ELF-1 (cell line): ENCODE measurements at regions not wholly inside any gene's neighbourhood (a gene's known extent, or its start where the extent isn't known, plus 50 kb on each side); places are given as distances from the start of the nearest gene placed in this dataset.

Experiments used
- DNase-seq: peaks from one replicate; pipeline ENCODE4 v3.0.0-alpha.2; 2016; ENCODE audit warnings: low read depth, low spot score

DNA sequence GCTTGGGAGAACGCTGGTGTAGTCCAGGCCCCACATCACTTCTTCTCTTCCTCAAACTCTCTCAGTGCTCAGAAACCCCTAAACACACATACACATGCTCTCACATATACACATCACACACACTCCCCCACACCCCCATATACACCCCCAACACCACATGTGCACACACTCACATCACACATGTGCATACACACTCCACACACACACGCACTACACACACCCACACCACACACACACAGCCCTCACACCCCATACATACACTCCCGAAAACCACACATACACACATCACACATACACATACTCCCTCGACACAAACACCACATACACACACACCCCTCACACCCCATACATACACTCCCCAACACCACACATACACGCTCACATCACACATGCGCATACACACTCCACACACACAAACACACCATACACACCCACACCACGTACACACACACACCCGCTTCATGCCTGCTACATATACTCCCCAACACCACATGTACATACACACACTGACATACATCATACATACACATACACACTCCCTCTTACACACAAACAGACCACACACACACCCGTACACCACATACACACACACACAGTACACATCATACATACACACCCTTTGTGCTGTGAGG is 110.3 kb upstream of the TMEM170B start:
- no peak for DNase-seq

DNA sequence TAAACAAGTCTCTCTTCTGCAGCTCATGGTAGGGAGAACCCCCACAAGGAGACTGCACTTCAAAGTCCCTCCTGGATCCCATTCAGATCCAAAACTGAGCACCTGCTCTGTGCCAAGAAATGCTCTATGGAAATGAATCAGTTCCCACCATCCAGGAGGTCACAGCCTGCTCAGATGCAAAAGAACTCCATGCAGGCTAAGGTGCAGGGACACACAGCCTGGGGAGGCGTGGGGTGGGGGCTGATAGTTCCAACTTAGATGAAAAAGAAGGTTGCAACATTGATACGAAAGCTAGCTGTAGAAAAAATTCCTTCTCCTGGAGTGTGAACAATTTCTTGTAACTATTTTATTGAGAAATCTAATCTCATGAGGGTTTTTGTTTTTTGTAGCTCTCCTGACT is 111.0 kb upstream of the TMEM170B start:
- no peak for DNase-seq

DNA sequence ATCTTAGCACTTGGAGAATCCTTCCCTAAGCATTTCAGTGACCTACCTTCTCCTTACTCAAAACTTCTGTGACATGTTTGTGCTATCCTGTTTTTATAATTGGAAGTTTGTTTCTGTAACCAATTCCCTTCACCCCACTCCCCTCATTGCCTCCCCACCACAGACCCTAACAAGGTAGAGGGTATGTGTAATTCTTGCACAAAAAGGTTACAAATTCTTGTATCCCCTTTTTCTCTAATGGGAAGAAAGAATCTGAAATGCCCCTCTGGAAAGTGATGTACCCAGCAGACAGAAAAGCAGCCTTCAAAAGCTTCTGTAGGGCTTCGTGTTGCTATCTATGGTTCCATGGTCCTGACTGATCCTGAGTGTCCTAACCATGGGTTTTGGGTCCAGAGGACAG is 111.7 kb upstream of the TMEM170B start:
- DNase-seq, result no peak

- DNase-seq, result peak; percentile 79
These were observed 112.1 kb upstream of the TMEM170B start for GRCh38 chr6:11425431-11425871.

DNA sequence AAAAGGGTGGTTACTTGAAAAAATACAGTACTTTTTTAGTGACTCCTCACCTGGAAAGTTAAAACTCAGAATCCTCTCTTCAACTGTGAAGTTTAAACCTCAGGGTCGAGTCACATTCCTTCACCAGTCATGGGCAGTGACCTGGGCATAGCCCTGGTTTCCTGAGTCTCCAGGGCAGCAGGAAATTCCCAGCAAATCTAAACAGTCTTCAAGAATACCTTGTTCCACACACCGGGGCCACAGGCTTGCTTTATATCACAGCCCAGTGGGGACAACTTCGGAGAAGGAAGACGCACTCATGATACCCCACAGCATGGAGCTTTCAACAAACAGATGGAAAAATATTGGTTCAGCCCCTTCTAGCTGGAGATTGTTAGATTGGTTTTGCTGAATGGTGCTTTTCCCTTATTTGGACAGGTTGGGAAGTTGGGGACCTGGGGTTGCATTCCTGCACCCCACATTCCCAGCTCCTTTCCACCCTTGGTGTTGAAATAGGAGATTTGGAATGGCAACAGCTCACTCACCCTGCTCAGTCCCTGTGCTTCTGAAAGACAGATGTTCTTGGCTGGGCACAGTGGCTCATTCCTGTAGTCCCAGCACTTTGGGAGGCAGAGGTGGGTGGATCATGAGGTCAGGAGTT is 113.0 kb upstream of the TMEM170B start:
- no peak for DNase-seq

DNA sequence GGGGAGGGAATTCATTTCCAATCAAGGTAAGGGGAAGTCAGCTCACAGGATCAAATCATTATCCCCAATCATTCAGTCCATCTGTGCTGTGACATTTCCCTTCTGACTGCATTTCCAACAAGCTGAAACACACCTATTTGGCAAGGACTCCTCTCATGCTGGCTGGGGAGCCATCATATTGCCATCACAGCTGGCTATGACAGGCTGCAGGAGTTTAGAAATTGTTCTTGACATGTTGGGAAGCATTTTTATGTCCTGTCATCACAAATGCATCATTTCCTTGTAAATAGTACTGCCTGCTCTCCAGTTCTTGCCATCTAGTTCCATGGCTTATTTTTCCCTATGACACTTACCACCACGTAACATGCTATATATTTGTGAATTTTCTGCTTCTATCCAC is 113.9 kb upstream of the TMEM170B start:
- DNase-seq, result no peak

- DNase-seq, result no peak
These were observed 114.5 kb upstream of the TMEM170B start for GRCh38 chr6:11423072-11423471.

DNA sequence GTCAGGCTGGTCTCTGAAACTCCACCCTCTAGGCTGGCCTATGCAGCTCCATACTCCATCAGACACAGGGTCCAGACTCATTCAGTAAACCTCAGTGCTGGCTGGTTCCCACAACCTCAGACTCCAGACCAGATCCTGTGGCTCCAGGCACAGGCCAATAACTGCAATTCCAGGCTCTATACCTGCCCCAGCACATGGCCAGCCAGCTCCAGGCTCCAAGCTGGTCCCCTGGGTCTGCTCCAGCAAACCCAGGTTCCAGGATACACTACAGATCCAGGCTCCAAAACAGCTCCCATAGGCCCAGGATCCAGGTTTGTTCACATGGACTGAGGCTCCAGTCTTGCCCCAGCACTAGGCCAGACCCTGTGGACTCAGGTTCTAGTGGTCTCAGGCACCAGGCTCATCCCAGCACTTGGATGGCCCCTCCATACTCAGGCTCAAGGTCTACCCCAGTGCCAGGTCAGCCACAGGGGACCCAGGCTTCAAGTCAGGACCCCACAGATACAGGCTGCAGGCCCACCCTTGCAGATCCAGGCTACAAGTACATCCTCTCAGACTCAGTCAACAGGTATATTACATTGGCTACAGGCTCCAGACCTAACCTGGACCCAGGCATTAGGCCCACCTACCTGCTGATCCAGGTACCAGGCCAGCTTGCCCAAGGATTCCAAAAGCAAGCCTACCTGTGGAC is 117.6 kb upstream of the TMEM170B start:
- DNase-seq, result no peak

DNA sequence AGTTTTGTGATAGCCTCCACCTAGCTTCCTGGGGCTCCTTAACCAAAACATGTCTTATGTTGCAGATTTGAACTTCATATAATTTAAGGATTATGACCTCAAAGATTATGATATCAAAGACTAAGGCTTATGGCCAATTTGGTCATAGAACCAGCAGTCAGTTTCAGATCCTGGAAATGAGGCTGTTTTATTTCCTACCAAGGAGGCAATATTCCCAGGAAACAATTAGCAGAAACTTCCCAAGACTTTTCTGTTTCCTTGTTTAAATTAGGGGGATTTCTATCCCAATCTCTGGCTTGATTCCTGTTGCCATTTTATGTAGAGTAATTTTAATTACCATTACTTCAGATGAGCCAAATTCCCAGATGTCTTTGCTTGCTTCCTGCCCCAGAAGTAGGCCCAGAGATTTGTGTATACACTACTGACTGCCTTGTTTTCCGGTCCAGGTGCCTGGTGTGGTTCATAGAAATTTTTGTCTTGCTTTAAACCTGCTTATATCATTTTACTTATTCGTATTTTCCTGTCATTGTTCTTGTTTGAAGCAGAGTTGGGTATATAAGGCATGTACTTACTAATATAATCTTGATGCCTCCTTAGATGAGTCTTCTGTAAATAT is 119.2 kb upstream of the TMEM170B start:
- no peak for DNase-seq

GRCh38 chr6:11416936-11417576 is 120.5 kb upstream of the TMEM170B start:
- no peak for DNase-seq

- peak; percentile 43 for DNase-seq
These were observed 121.2 kb upstream of the TMEM170B start for GRCh38 chr6:11416099-11416935.

- DNase-seq, result no peak
These were observed 122.0 kb upstream of the TMEM170B start for GRCh38 chr6:11415557-11415956.

DNA sequence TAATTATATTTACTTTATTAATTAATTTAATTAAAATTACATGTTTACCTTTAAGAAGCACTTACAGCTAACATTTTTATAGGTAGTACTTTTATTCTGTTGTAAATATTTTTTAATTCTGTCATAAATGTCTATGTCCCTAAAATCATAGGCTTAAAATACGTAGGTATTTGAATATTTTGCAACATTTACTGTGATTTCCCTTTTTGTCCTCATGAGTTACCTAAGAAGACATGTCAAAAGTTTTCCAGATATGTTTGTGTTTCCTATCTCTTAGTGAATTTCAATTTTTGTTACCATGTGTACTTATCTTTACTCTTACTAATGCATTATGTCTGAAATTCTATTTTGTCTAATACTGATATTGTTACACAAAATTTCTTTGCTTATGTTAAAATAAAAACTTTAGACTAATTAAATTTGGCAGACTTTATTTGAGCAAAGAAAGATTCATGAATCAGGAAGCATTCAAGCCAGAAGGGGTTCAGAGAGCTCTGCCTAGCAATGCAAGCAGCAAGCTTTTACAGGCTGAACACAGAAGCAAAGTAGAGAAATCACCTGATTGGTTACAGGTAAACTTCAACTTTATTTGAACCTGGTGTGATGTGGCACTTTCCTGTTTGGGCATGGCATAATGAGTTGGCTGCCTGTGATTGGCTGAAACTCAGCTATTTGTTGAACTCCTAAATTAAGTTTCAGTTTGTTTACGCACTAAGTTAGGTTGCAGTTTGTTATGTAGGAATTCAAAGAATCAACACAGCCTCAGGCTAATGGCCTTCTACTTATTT is 123.2 kb upstream of the TMEM170B start:
- DNase-seq, result no peak

- DNase-seq, result no peak
These were observed 123.8 kb upstream of the TMEM170B start for GRCh38 chr6:11413728-11414127.

- no peak for DNase-seq
These were observed 124.3 kb upstream of the TMEM170B start for GRCh38 chr6:11413117-11413687.

- DNase-seq, result no peak
These were observed 124.9 kb upstream of the TMEM170B start for GRCh38 chr6:11412616-11413015.

GRCh38 chr6:11412011-11412424 is 125.5 kb upstream of the TMEM170B start:
- no peak for DNase-seq

DNA sequence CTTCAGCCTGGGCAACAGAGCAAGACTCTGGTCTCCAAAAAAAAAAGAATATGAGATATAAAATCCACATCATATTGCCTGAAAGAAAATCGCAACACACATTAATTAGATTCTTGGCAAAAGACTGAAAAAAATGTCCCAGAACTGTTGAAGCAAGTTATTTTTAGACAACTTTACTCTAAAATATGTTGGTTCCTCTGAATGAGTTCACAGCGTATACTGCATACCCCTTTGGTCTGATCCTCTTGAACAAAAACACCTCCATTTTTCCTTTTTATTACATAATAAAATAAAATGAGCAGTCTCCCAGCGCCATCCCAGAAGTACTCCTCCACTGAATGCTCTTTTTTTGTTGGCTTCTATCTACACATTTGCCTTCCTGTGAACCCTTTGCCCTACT is 126.0 kb upstream of the TMEM170B start:
- no peak for DNase-seq

GRCh38 chr6:11410539-11411307 is 126.8 kb upstream of the TMEM170B start:
- no peak for DNase-seq
